ENCODE measurements at regions not wholly inside any gene's neighbourhood (a gene's known extent, or its start where the extent isn't known, plus 50 kb on each side); places are given as distances from the start of the nearest gene placed in this dataset.

GRCh38 chr13:68386808-68387207 is 1156.7 kb upstream of the PCDH9 start:
- no peak for DNase-seq

GRCh38 chr13:68380041-68380973 is 1150.2 kb upstream of the PCDH9 start:
- DNase-seq, result no peak

GRCh38 chr13:68378294-68378693 is 1148.2 kb upstream of the PCDH9 start:
- DNase-seq, result no peak

- no peak for DNase-seq
These were observed 1144.9 kb upstream of the PCDH9 start for GRCh38 chr13:68375004-68375403.

- no peak for DNase-seq
These were observed 1139.6 kb upstream of the PCDH9 start for GRCh38 chr13:68369739-68370138.

GRCh38 chr13:68368922-68369321 is 1138.8 kb upstream of the PCDH9 start:
- no peak for DNase-seq

- DNase-seq, result no peak
These were observed 1129.0 kb upstream of the PCDH9 start for GRCh38 chr13:68359105-68359504.

GRCh38 chr13:68358294-68358705 is 1128.2 kb upstream of the PCDH9 start:
- DNase-seq, result no peak

GRCh38 chr13:68350554-68350953 is 1120.4 kb upstream of the PCDH9 start:
- DNase-seq, result no peak

- no peak for DNase-seq
These were observed 1117.1 kb upstream of the PCDH9 start for GRCh38 chr13:68347220-68347619.

- DNase-seq, result no peak
These were observed 1115.9 kb upstream of the PCDH9 start for GRCh38 chr13:68345963-68346531.

GRCh38 chr13:68323124-68323523 is 1093.0 kb upstream of the PCDH9 start:
- no peak for DNase-seq

GRCh38 chr13:68319384-68319783 is 1089.2 kb upstream of the PCDH9 start:
- no peak for DNase-seq

GRCh38 chr13:68304286-68304893 is 1074.3 kb upstream of the PCDH9 start:
- DNase-seq, result no peak

- DNase-seq, result no peak
These were observed 1063.5 kb upstream of the PCDH9 start for GRCh38 chr13:68293631-68294030.

GRCh38 chr13:68292601-68293000 is 1062.5 kb upstream of the PCDH9 start:
- no peak for DNase-seq

GRCh38 chr13:68291595-68291994 is 1061.5 kb upstream of the PCDH9 start:
- DNase-seq, result no peak

GRCh38 chr13:68275758-68276157 is 1045.6 kb upstream of the PCDH9 start:
- no peak for DNase-seq

- no peak for DNase-seq
These were observed 1042.5 kb upstream of the PCDH9 start for GRCh38 chr13:68272652-68273051.

GRCh38 chr13:68264692-68265091 is 1034.6 kb upstream of the PCDH9 start:
- no peak for DNase-seq

- no peak for DNase-seq
These were observed 1031.0 kb upstream of the PCDH9 start for GRCh38 chr13:68261105-68261504.

- DNase-seq, result no peak
These were observed 1027.1 kb upstream of the PCDH9 start for GRCh38 chr13:68257111-68257842.

GRCh38 chr13:68254151-68254550 is 1024.0 kb upstream of the PCDH9 start:
- no peak for DNase-seq

Measured in NCI-H774 (cell line).